ENCODE measurements at regions not wholly inside any gene's neighbourhood (a gene's known extent, or its start where the extent isn't known, plus 50 kb on each side); places are given as distances from the start of the nearest gene placed in this dataset.

- no peak overlapping the region for H3K27ac ChIP-seq (ENCODE audit: low read length)
- H3K9me3 ChIP-seq (ENCODE audit: control insufficient read depth, low read depth, low read length) = no peaks in the 10 kb centered on the region
- no peak overlapping the region for H3K4me3 ChIP-seq (ENCODE audit: low read length)
- no peaks in the 10 kb centered on the region for H3K27me3 ChIP-seq (ENCODE audit: control insufficient read depth, insufficient read depth, low read length)
- H3K4me1 ChIP-seq (ENCODE audit: control insufficient read depth, low read depth, low read length) = no peaks in the 10 kb centered on the region
- no peaks in the 10 kb centered on the region for H3K36me3 ChIP-seq (ENCODE audit: control insufficient read depth, low read depth, low read length)
- no peak overlapping the region for H3K9ac ChIP-seq (ENCODE audit: low read length)
These were observed 887.2 kb upstream of the TYRP1 start for GRCh38 chr9:11805969-11806368.

- Histone ChIP-seq H3K27ac (ENCODE audit: low read length) (no peak overlapping the region), H3K4me3 (ENCODE audit: low read length) (no peak overlapping the region), H3K36me3 (ENCODE audit: control insufficient read depth, low read depth, low read length) (no peaks in the 10 kb centered on the region), H3K9ac (ENCODE audit: low read length) (no peak overlapping the region), H3K4me1 (ENCODE audit: control insufficient read depth, low read depth, low read length) (no peaks in the 10 kb centered on the region), H3K9me3 (ENCODE audit: control insufficient read depth, low read depth, low read length) (no peaks in the 10 kb centered on the region), H3K27me3 (ENCODE audit: control insufficient read depth, insufficient read depth, low read length) (no peaks in the 10 kb centered on the region)
These were observed 871.7 kb upstream of the TYRP1 start for GRCh38 chr9:11821306-11821975.

GRCh38 chr9:11828201-11828600 is 865.0 kb upstream of the TYRP1 start:
- H3K9me3 ChIP-seq (ENCODE audit: control insufficient read depth, low read depth, low read length) = no peaks in the 10 kb centered on the region
- H3K27ac ChIP-seq (ENCODE audit: low read length) = no peak overlapping the region
- no peaks in the 10 kb centered on the region for H3K27me3 ChIP-seq (ENCODE audit: control insufficient read depth, insufficient read depth, low read length)

GRCh38 chr9:11833056-11833455 is 860.1 kb upstream of the TYRP1 start:
- H3K36me3 ChIP-seq (ENCODE audit: control insufficient read depth, low read depth, low read length) = no peaks in the 10 kb centered on the region
- H3K27me3 ChIP-seq (ENCODE audit: control insufficient read depth, insufficient read depth, low read length) = no peaks in the 10 kb centered on the region
- H3K9me3 ChIP-seq (ENCODE audit: control insufficient read depth, low read depth, low read length) = peaks cover 2% of the 10 kb centered on the region
- no peaks in the 10 kb centered on the region for H3K4me1 ChIP-seq (ENCODE audit: control insufficient read depth, low read depth, low read length)
- no peak overlapping the region for H3K27ac ChIP-seq (ENCODE audit: low read length)
- H3K4me3 ChIP-seq (ENCODE audit: low read length) = no peak overlapping the region
- H3K9ac ChIP-seq (ENCODE audit: low read length) = no peak overlapping the region

More at GRCh38 chr9:11828201-11828600, 865.0 kb upstream of the TYRP1 start:
- Histone ChIP-seq H3K9ac (ENCODE audit: low read length) (no peak overlapping the region), H3K36me3 (ENCODE audit: control insufficient read depth, low read depth, low read length) (no peaks in the 10 kb centered on the region), H3K4me1 (ENCODE audit: control insufficient read depth, low read depth, low read length) (no peaks in the 10 kb centered on the region), H3K4me3 (ENCODE audit: low read length) (no peak overlapping the region)

- Histone ChIP-seq H3K27me3 (ENCODE audit: control insufficient read depth, insufficient read depth, low read length) (no peaks in the 10 kb centered on the region), H3K4me3 (ENCODE audit: low read length) (no peak overlapping the region), H3K4me1 (ENCODE audit: control insufficient read depth, low read depth, low read length) (peaks cover 8% of the 10 kb centered on the region), H3K36me3 (ENCODE audit: control insufficient read depth, low read depth, low read length) (no peaks in the 10 kb centered on the region), H3K27ac (ENCODE audit: low read length) (no peak overlapping the region), H3K9me3 (ENCODE audit: control insufficient read depth, low read depth, low read length) (no peaks in the 10 kb centered on the region), H3K9ac (ENCODE audit: low read length) (no peak overlapping the region)
These were observed 824.4 kb upstream of the TYRP1 start for GRCh38 chr9:11868795-11869194.

- Histone ChIP-seq H3K9ac (ENCODE audit: low read length) (no peak overlapping the region), H3K9me3 (ENCODE audit: control insufficient read depth, low read depth, low read length) (no peaks in the 10 kb centered on the region), H3K4me1 (ENCODE audit: control insufficient read depth, low read depth, low read length) (peaks cover 14% of the 10 kb centered on the region), H3K27ac (ENCODE audit: low read length) (no peak overlapping the region), H3K4me3 (ENCODE audit: low read length) (no peak overlapping the region), H3K27me3 (ENCODE audit: control insufficient read depth, insufficient read depth, low read length) (no peaks in the 10 kb centered on the region), H3K36me3 (ENCODE audit: control insufficient read depth, low read depth, low read length) (no peaks in the 10 kb centered on the region)
These were observed 821.3 kb upstream of the TYRP1 start for GRCh38 chr9:11871852-11872251.

- Histone ChIP-seq H3K9ac (ENCODE audit: low read length) (no peak overlapping the region), H3K27me3 (ENCODE audit: control insufficient read depth, insufficient read depth, low read length) (no peaks in the 10 kb centered on the region), H3K4me1 (ENCODE audit: control insufficient read depth, low read depth, low read length) (peaks cover 10% of the 10 kb centered on the region), H3K36me3 (ENCODE audit: control insufficient read depth, low read depth, low read length) (no peaks in the 10 kb centered on the region), H3K27ac (ENCODE audit: low read length) (no peak overlapping the region), H3K9me3 (ENCODE audit: control insufficient read depth, low read depth, low read length) (no peaks in the 10 kb centered on the region), H3K4me3 (ENCODE audit: low read length) (no peak overlapping the region)
These were observed 820.7 kb upstream of the TYRP1 start for GRCh38 chr9:11872471-11872870.

GRCh38 chr9:11874414-11874813 is 818.8 kb upstream of the TYRP1 start:
- Histone ChIP-seq H3K9me3 (ENCODE audit: control insufficient read depth, low read depth, low read length) (no peaks in the 10 kb centered on the region), H3K9ac (ENCODE audit: low read length) (no peak overlapping the region), H3K27ac (ENCODE audit: low read length) (no peak overlapping the region), H3K36me3 (ENCODE audit: control insufficient read depth, low read depth, low read length) (no peaks in the 10 kb centered on the region), H3K27me3 (ENCODE audit: control insufficient read depth, insufficient read depth, low read length) (no peaks in the 10 kb centered on the region), H3K4me1 (ENCODE audit: control insufficient read depth, low read depth, low read length) (peaks cover 6% of the 10 kb centered on the region), H3K4me3 (ENCODE audit: low read length) (no peak overlapping the region)

- Histone ChIP-seq H3K9ac (ENCODE audit: low read length) (no peak overlapping the region), H3K27ac (ENCODE audit: low read length) (no peak overlapping the region), H3K9me3 (ENCODE audit: control insufficient read depth, low read depth, low read length) (no peaks in the 10 kb centered on the region), H3K36me3 (ENCODE audit: control insufficient read depth, low read depth, low read length) (no peaks in the 10 kb centered on the region), H3K27me3 (ENCODE audit: control insufficient read depth, insufficient read depth, low read length) (no peaks in the 10 kb centered on the region), H3K4me1 (ENCODE audit: control insufficient read depth, low read depth, low read length) (no peaks in the 10 kb centered on the region), H3K4me3 (ENCODE audit: low read length) (no peak overlapping the region)
These were observed 800.8 kb upstream of the TYRP1 start for GRCh38 chr9:11892401-11892800.

- Histone ChIP-seq H3K27me3 (ENCODE audit: control insufficient read depth, insufficient read depth, low read length) (no peaks in the 10 kb centered on the region), H3K27ac (ENCODE audit: low read length) (no peak overlapping the region), H3K4me1 (ENCODE audit: control insufficient read depth, low read depth, low read length) (no peaks in the 10 kb centered on the region), H3K9ac (ENCODE audit: low read length) (no peak overlapping the region), H3K9me3 (ENCODE audit: control insufficient read depth, low read depth, low read length) (no peaks in the 10 kb centered on the region), H3K4me3 (ENCODE audit: low read length) (no peak overlapping the region), H3K36me3 (ENCODE audit: control insufficient read depth, low read depth, low read length) (no peaks in the 10 kb centered on the region)
These were observed 799.9 kb upstream of the TYRP1 start for GRCh38 chr9:11893331-11893730.

- Histone ChIP-seq H3K4me3 (ENCODE audit: low read length) (no peak overlapping the region), H3K9me3 (ENCODE audit: control insufficient read depth, low read depth, low read length) (no peaks in the 10 kb centered on the region), H3K9ac (ENCODE audit: low read length) (no peak overlapping the region), H3K27ac (ENCODE audit: low read length) (no peak overlapping the region), H3K27me3 (ENCODE audit: control insufficient read depth, insufficient read depth, low read length) (no peaks in the 10 kb centered on the region), H3K4me1 (ENCODE audit: control insufficient read depth, low read depth, low read length) (no peaks in the 10 kb centered on the region), H3K36me3 (ENCODE audit: control insufficient read depth, low read depth, low read length) (no peaks in the 10 kb centered on the region)
These were observed 799.0 kb upstream of the TYRP1 start for GRCh38 chr9:11894136-11894535.

- no peaks in the 10 kb centered on the region for H3K36me3 ChIP-seq (ENCODE audit: control insufficient read depth, low read depth, low read length)
- no peaks in the 10 kb centered on the region for H3K9me3 ChIP-seq (ENCODE audit: control insufficient read depth, low read depth, low read length)
These were observed 790.6 kb upstream of the TYRP1 start for GRCh38 chr9:11902610-11903009.

More at GRCh38 chr9:11902610-11903009, 790.6 kb upstream of the TYRP1 start:
- no peak overlapping the region for H3K27ac ChIP-seq (ENCODE audit: low read length)
- no peak overlapping the region for H3K4me3 ChIP-seq (ENCODE audit: low read length)
- no peaks in the 10 kb centered on the region for H3K4me1 ChIP-seq (ENCODE audit: control insufficient read depth, low read depth, low read length)
- no peak overlapping the region for H3K9ac ChIP-seq (ENCODE audit: low read length)
- no peaks in the 10 kb centered on the region for H3K27me3 ChIP-seq (ENCODE audit: control insufficient read depth, insufficient read depth, low read length)

All from iPS-18a (cell line).